GM06990 (cell line): ENCODE measurements at regions not wholly inside any gene's neighbourhood (a gene's known extent, or its start where the extent isn't known, plus 50 kb on each side); places are given as distances from the start of the nearest gene placed in this dataset.

ENCODE experiments used
- DNase-seq: peaks from one replicate; pipeline ENCODE4 v3.0.0-alpha.2; 2011; ENCODE audit not compliant: insufficient read length; ENCODE audit errors: extremely low read depth
- H3K27me3 ChIP-seq: replicated peaks from 2 replicates; pipeline ENCODE4 v1.6.0; 2011; ENCODE audit warnings: low read length; ENCODE audit not compliant: control insufficient read depth, insufficient read depth
- H3K36me3 ChIP-seq: 2 replicates; pipeline ENCODE4 v1.5.1; 2011; ENCODE audit warnings: low read length; ENCODE audit not compliant: control insufficient read depth, insufficient read depth
- H3K4me3 ChIP-seq: replicated peaks from 2 replicates; pipeline ENCODE4 v1.5.1; 2011; ENCODE audit warnings: low read depth, mild to moderate bottlenecking, control low read depth, low read length
- CTCF ChIP-seq: IDR thresholded peaks from 2 replicates; pipeline ENCODE4 v1.5.1; 2011; ENCODE audit warnings: low read length, control low read depth, mild to moderate bottlenecking, inconsistent platforms; ENCODE audit not compliant: insufficient read depth, poor library complexity, severe bottlenecking

- Histone ChIP-seq H3K4me3 (no peak overlapping the region), H3K36me3 (no peaks in the 10 kb centered on the region), H3K27me3 (no peaks in the 10 kb centered on the region)
- no peak for DNase-seq
- TF ChIP-seq CTCF = no peak
Observed at GRCh38 chrX:42135583-42136228, 212.4 kb upstream of the CASK start.

GRCh38 chrX:42131856-42132255 lies 208.5 kb upstream of the CASK start:
- TF ChIP-seq CTCF = no peak
- H3K4me3 ChIP-seq = no peak overlapping the region
- no peaks in the 10 kb centered on the region for H3K27me3 ChIP-seq
- DNase-seq = no peak
- no peaks in the 10 kb centered on the region for H3K36me3 ChIP-seq

GRCh38 chrX:42129022-42129940 lies 205.9 kb upstream of the CASK start:
- Histone ChIP-seq H3K4me3 (no peak overlapping the region), H3K27me3 (no peaks in the 10 kb centered on the region), H3K36me3 (no peaks in the 10 kb centered on the region)
- no peak for TF ChIP-seq CTCF
- DNase-seq = no peak

- Histone ChIP-seq H3K27me3 (no peaks in the 10 kb centered on the region), H3K36me3 (no peaks in the 10 kb centered on the region), H3K4me3 (no peak overlapping the region)
- TF ChIP-seq CTCF = no peak
- DNase-seq = no peak
Observed at GRCh38 chrX:42128587-42128986, 205.2 kb upstream of the CASK start.

- TF ChIP-seq CTCF = no peak
- Histone ChIP-seq H3K36me3 (no peaks in the 10 kb centered on the region), H3K27me3 (no peaks in the 10 kb centered on the region), H3K4me3 (no peak overlapping the region)
- peak; percentile 10 for DNase-seq
Observed at GRCh38 chrX:42128020-42128419, 204.7 kb upstream of the CASK start.
